ENCODE measurements at regions not wholly inside any gene's neighbourhood (a gene's known extent, or its start where the extent isn't known, plus 50 kb on each side); places are given as distances from the start of the nearest gene placed in this dataset.
A peak's percentile ranks its signal among the peaks of the same experiment; 100 is the strongest.
"Not testable (repeated sequence)": the region's sequence is repeated elsewhere in the genome, so short reads cannot be mapped to it uniquely, and the experiment has no call there.

DNA sequence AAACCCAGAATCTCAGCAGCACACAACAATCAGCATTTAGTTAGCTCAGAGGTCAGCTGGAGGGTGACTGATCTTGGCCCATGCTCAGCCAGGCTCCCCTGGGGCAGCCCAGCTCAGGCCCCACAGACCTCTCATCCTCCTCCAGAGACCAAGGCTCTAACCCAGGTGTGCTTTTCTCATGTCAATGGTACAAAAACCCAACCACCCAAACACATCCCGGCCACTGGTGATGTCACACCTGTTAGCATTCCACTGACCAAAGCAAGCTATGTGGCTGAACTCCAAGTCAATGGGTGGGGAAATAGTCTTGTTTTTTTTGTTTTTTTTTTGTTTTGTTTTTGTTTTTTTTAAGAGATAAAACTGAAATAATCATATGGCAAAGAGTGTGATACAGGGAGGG, 77.5 kb downstream of the CYTL1 start:
- Histone ChIP-seq H3K9ac (ENCODE audit: low read length) (no peak overlapping the region), H3K4me1 (ENCODE audit: control insufficient read depth, insufficient read depth, low read length) (no peaks in the 10 kb centered on the region), H3K27ac (ENCODE audit: low read depth, low read length) (no peak overlapping the region), H3K4me3 (ENCODE audit: low read depth, low read length) (no peak overlapping the region), H3K9me3 (ENCODE audit: control insufficient read depth, insufficient read depth, low read depth, low read length) (0 out of 2 replicates have a peak, but pooled peaks cover 2% of the 10 kb centered on the region), H3K27me3 (ENCODE audit: control insufficient read depth, insufficient read depth, low read length) (peaks cover 12% of the 10 kb centered on the region; the same call in 1 of the 2 replicates), H3K36me3 (ENCODE audit: control insufficient read depth, insufficient read depth, low read length) (no peaks in the 10 kb centered on the region)

DNA sequence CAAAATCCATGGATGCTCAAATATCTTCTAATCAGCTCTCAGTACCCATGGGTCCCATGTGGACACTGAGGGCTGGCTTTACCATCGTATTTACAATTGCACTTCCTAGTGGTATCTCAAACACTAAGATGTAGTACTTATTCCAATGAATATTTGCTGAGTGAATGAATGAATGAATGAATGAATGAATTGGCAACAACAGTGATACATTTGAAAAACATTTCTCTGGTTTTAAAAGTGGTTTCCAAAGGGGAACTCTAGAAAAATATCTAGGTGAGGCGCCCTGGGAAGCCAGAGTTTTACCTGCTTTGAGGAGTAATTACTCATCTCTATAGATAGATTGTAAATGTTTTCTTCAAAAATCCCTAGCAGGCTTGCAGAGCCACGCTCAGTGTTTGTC, 76.6 kb downstream of the CYTL1 start:
- Histone ChIP-seq H3K4me1 (ENCODE audit: control insufficient read depth, insufficient read depth, low read length) (no peaks in the 10 kb centered on the region), H3K27ac (ENCODE audit: low read depth, low read length) (no peak overlapping the region), H3K9ac (ENCODE audit: low read length) (no peak overlapping the region), H3K36me3 (ENCODE audit: control insufficient read depth, insufficient read depth, low read length) (no peaks in the 10 kb centered on the region), H3K4me3 (ENCODE audit: low read depth, low read length) (no peak overlapping the region), H3K9me3 (ENCODE audit: control insufficient read depth, insufficient read depth, low read depth, low read length) (0 out of 2 replicates have a peak, but pooled peaks cover 2% of the 10 kb centered on the region), H3K27me3 (ENCODE audit: control insufficient read depth, insufficient read depth, low read length) (peaks cover 12% of the 10 kb centered on the region; the same call in 1 of the 2 replicates)

DNA sequence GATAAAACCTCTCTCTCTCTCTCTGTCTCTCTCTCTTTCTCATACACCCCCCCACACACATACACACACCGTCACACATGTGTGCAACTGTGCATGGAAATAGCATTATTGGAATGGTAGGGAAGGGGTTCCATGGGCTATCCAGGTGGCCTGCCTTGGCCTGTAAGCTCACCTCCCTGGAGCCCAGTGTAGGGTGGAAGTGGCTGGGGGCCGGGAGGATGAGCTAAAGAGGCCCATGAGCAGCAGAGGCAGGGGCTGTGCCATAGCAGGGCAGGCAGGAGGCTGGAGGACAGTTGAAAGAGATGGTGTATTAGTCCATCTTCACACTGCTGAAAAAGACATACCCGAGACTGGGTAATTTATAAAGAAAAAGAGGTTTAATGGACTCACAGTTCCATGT, 74.2 kb downstream of the CYTL1 start:
- Histone ChIP-seq H3K9me3 (ENCODE audit: control insufficient read depth, insufficient read depth, low read depth, low read length) (0 out of 2 replicates have a peak, but pooled peaks cover 2% of the 10 kb centered on the region), H3K4me1 (ENCODE audit: control insufficient read depth, insufficient read depth, low read length) (no peaks in the 10 kb centered on the region), H3K9ac (ENCODE audit: low read length) (no peak overlapping the region), H3K27me3 (ENCODE audit: control insufficient read depth, insufficient read depth, low read length) (peaks cover 4% of the 10 kb centered on the region; the same call in 1 of the 2 replicates), H3K36me3 (ENCODE audit: control insufficient read depth, insufficient read depth, low read length) (no peaks in the 10 kb centered on the region), H3K27ac (ENCODE audit: low read depth, low read length) (no peak overlapping the region), H3K4me3 (ENCODE audit: low read depth, low read length) (no peak overlapping the region)

GRCh38 chr4:4945829-4946228, 73.4 kb downstream of the CYTL1 start:
- no peaks in the 10 kb centered on the region for H3K4me1 ChIP-seq (ENCODE audit: control insufficient read depth, insufficient read depth, low read length)
- no peak overlapping the region for H3K4me3 ChIP-seq (ENCODE audit: low read depth, low read length)
- H3K36me3 ChIP-seq (ENCODE audit: control insufficient read depth, insufficient read depth, low read length), result no peaks in the 10 kb centered on the region
- no peaks in the 10 kb centered on the region; the same call in 1 of the 2 replicates for H3K27me3 ChIP-seq (ENCODE audit: control insufficient read depth, insufficient read depth, low read length)
- H3K9ac ChIP-seq (ENCODE audit: low read length), result no peak overlapping the region
- no peak overlapping the region for H3K27ac ChIP-seq (ENCODE audit: low read depth, low read length)
- H3K9me3 ChIP-seq (ENCODE audit: control insufficient read depth, insufficient read depth, low read depth, low read length), result 0 out of 2 replicates have a peak, but pooled peaks cover 2% of the 10 kb centered on the region

DNA sequence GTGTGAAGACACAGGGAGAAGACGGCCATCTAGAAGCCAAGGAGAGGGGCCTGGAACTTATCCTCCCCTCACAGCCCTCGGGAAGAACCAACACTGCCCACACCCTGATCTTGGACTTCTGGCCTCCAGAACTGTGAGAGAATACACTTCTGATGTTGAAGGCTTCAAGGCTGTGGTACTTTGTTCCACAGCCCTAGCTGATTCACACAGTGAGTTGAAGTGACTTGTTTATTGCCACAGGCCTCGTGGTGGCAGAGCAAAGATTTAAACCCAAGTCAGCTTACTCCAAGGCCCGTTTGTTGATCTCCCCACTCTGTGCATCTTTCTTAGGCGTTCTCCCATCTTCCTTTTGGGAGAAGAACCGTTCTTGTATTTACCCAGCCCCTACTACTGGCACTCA, 72.8 kb downstream of the CYTL1 start:
- Histone ChIP-seq H3K36me3 (ENCODE audit: control insufficient read depth, insufficient read depth, low read length) (no peaks in the 10 kb centered on the region), H3K27ac (ENCODE audit: low read depth, low read length) (no peak overlapping the region), H3K9me3 (ENCODE audit: control insufficient read depth, insufficient read depth, low read depth, low read length) (0 out of 2 replicates have a peak, but pooled peaks cover 2% of the 10 kb centered on the region), H3K4me3 (ENCODE audit: low read depth, low read length) (no peak overlapping the region), H3K9ac (ENCODE audit: low read length) (no peak overlapping the region), H3K27me3 (ENCODE audit: control insufficient read depth, insufficient read depth, low read length) (no peaks in the 10 kb centered on the region; the same call in 1 of the 2 replicates), H3K4me1 (ENCODE audit: control insufficient read depth, insufficient read depth, low read length) (no peaks in the 10 kb centered on the region)

DNA sequence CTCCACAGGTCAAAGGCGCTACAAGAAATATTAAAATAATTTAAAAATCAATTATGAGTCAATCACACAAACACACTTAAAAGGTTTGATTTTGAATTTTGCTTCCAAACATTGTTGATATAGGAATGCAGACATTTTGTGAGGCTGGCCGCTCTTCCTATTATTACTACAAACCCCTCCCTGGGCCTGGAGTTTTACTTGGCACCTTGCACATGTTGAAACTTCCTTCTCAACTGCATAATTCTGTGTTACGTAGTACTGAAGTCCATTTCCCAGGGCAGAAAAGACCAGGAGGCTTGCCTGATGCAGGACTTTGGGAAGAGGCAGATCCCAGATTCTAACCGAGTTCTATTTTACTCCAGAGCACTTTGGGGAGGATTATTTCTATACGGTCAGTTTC, 71.5 kb downstream of the CYTL1 start:
- Histone ChIP-seq H3K27me3 (ENCODE audit: control insufficient read depth, insufficient read depth, low read length) (no peaks in the 10 kb centered on the region; the same call in 1 of the 2 replicates), H3K9me3 (ENCODE audit: control insufficient read depth, insufficient read depth, low read depth, low read length) (0 out of 2 replicates have a peak, but pooled peaks cover 2% of the 10 kb centered on the region), H3K4me3 (ENCODE audit: low read depth, low read length) (no peak overlapping the region), H3K36me3 (ENCODE audit: control insufficient read depth, insufficient read depth, low read length) (no peaks in the 10 kb centered on the region), H3K4me1 (ENCODE audit: control insufficient read depth, insufficient read depth, low read length) (no peaks in the 10 kb centered on the region), H3K27ac (ENCODE audit: low read depth, low read length) (no peak overlapping the region), H3K9ac (ENCODE audit: low read length) (no peak overlapping the region)

GRCh38 chr4:4948370-4948769, 70.9 kb downstream of the CYTL1 start:
- Histone ChIP-seq H3K9ac (ENCODE audit: low read length) (no peak overlapping the region), H3K9me3 (ENCODE audit: control insufficient read depth, insufficient read depth, low read depth, low read length) (peaks cover 6% of the 10 kb centered on the region; the same call in 1 of the 2 replicates), H3K36me3 (ENCODE audit: control insufficient read depth, insufficient read depth, low read length) (no peaks in the 10 kb centered on the region), H3K4me3 (ENCODE audit: low read depth, low read length) (no peak overlapping the region), H3K4me1 (ENCODE audit: control insufficient read depth, insufficient read depth, low read length) (no peaks in the 10 kb centered on the region), H3K27ac (ENCODE audit: low read depth, low read length) (no peak overlapping the region), H3K27me3 (ENCODE audit: control insufficient read depth, insufficient read depth, low read length) (no peaks in the 10 kb centered on the region; the same call in 1 of the 2 replicates)

DNA sequence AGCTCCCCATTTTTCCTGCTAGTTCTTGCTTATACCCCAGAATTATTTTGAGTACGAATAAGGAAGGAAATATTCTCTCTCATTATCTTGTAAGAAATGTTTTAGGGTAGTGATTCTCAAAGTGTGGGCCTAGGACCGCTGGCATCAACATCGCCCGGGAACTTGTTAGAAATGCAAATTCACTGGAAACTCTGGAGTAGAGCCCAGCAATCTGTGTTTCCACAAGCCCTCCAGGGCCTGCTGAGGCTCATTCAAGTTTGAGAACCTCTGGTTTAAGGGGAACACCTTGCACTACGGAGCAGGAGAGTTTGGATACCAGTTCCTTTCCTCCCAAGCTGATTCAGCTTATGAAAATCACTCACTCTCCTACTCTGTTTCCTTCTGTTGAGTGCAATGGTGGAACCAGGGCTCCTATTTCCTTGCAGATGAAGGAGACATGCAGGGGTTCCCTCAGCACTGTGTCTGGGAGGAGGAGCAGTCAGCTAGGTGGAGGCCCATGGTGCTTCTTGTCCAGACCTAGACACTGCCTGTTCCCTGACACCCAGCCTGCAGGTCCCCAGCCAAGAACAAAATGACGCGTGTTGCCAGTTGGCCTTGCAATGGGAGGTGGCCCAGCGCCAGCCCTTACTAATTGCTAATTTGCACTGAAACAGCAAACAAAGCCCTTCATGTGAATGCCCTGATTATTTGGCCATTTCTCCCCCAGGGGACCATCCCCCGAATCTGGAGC, 68.5 kb downstream of the CYTL1 start:
- Histone ChIP-seq H3K27ac (ENCODE audit: low read depth, low read length) (no peak overlapping the region), H3K9ac (ENCODE audit: low read length) (no peak overlapping the region), H3K4me1 (ENCODE audit: control insufficient read depth, insufficient read depth, low read length) (no peaks in the 10 kb centered on the region), H3K27me3 (ENCODE audit: control insufficient read depth, insufficient read depth, low read length) (no peaks in the 10 kb centered on the region), H3K4me3 (ENCODE audit: low read depth, low read length) (no peak overlapping the region), H3K36me3 (ENCODE audit: control insufficient read depth, insufficient read depth, low read length) (no peaks in the 10 kb centered on the region), H3K9me3 (ENCODE audit: control insufficient read depth, insufficient read depth, low read depth, low read length) (peaks cover 6% of the 10 kb centered on the region; the same call in 1 of the 2 replicates)

DNA sequence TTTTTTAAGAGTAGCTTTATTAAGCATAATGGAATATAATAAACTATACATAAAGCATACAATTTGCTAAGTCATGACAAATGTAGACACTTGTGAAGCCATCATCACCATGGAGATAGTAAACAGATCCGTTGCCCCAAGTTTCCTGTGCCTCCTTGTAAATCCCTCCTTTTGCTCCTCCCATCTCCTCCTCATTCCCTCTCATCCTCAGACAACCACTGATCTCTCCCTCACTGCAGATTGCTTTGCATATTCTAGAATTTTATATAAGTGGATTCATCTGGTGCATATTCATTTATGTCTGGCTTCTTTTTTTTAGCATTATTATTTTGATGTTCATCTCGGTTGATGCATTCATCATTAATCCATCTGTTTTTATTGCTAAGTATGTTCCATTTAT, 67.0 kb downstream of the CYTL1 start:
- H3K4me1 ChIP-seq (ENCODE audit: control insufficient read depth, insufficient read depth, low read length), result no peaks in the 10 kb centered on the region
- no peak overlapping the region for H3K27ac ChIP-seq (ENCODE audit: low read depth, low read length)
- H3K9ac ChIP-seq (ENCODE audit: low read length), result no peak overlapping the region
- H3K36me3 ChIP-seq (ENCODE audit: control insufficient read depth, insufficient read depth, low read length), result no peaks in the 10 kb centered on the region
- peaks cover 4% of the 10 kb centered on the region; the same call in 1 of the 2 replicates for H3K9me3 ChIP-seq (ENCODE audit: control insufficient read depth, insufficient read depth, low read depth, low read length)
- H3K4me3 ChIP-seq (ENCODE audit: low read depth, low read length), result no peak overlapping the region
- H3K27me3 ChIP-seq (ENCODE audit: control insufficient read depth, insufficient read depth, low read length), result no peaks in the 10 kb centered on the region

DNA sequence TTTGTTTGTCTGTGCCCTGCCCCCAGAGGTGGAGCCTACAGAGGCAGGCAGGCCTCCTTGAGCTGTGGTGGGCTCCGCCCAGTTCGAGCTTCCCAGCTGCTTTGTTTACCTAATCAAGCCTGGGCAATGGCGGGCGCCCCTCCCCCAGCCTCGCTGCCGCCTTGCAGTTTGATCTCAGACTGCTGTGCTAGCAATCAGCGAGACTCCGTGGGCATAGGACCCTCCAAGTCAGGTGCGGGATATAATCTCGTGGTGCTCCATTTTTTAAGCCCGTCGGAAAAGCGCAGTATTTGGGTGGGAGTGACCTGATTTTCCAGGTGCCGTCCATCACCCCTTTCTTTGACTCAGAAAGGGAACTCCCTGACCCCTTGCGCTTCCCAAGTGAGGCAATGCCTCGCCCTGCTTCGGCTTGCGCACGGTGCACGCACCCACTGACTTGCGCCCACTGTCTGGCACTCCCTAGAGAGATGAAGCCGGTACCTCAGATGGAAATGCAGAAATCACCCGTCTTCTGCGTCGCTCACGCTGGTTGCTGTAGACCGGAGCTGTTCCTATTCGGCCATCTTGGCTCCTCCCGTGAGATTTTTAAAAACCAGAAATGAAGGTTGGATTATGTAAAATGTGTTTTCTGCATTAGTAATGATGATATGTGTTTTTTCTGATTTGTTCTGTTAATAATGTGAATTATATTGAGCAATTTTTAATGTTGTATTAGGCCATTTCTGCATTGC, 59.7 kb downstream of the CYTL1 start:
- not testable (repeated sequence) for H3K27me3 ChIP-seq (ENCODE audit: control insufficient read depth, insufficient read depth, low read length); H3K27ac ChIP-seq (ENCODE audit: low read depth, low read length); H3K4me1 ChIP-seq (ENCODE audit: control insufficient read depth, insufficient read depth, low read length); H3K36me3 ChIP-seq (ENCODE audit: control insufficient read depth, insufficient read depth, low read length)
- H3K9me3 ChIP-seq (ENCODE audit: control insufficient read depth, insufficient read depth, low read depth, low read length), result peaks cover 42% of the 10 kb centered on the region
- peak overlapping the region; percentile 53 for H3K4me3 ChIP-seq (ENCODE audit: low read depth, low read length)
- H3K9ac ChIP-seq (ENCODE audit: low read length), result peak overlapping the region; percentile 68

DNA sequence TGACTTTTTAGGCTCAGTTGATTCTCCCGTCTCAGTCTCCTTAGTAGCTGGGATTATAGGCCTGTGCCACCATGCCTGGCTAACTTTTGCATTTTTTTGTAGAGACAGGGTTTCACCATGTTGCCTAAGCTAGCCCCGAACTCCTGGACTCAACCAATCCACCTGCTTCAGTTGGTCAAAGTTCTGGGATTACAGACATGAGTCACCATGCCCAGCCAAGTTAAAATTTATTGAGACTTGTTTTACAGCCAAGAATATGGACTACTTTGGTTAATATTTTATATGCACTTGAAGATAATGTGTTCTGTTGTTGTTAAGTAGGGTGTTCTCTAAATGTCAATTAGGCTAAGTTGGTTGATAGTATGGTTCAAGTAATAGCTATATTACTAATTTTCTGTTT, 58.7 kb downstream of the CYTL1 start:
- H3K4me3 ChIP-seq (ENCODE audit: low read depth, low read length), result peak overlapping the region; percentile 53; the same call in 1 of the 2 replicates
- no peak overlapping the region for H3K27ac ChIP-seq (ENCODE audit: low read depth, low read length)
- peaks cover 46% of the 10 kb centered on the region for H3K9me3 ChIP-seq (ENCODE audit: control insufficient read depth, insufficient read depth, low read depth, low read length)
- H3K36me3 ChIP-seq (ENCODE audit: control insufficient read depth, insufficient read depth, low read length), result no peaks in the 10 kb centered on the region
- H3K27me3 ChIP-seq (ENCODE audit: control insufficient read depth, insufficient read depth, low read length), result no peaks in the 10 kb centered on the region
- H3K9ac ChIP-seq (ENCODE audit: low read length), result no peak overlapping the region
- H3K4me1 ChIP-seq (ENCODE audit: control insufficient read depth, insufficient read depth, low read length), result no peaks in the 10 kb centered on the region

All from HUES6 (cell line).